ENCODE measurements at regions not wholly inside any gene's neighbourhood (a gene's known extent, or its start where the extent isn't known, plus 50 kb on each side); places are given as distances from the start of the nearest gene placed in this dataset.
A peak's percentile ranks its signal among the peaks of the same experiment; 100 is the strongest.

GRCh38 chr15:87781959-87782625, 474.4 kb downstream of the NTRK3 start:
- no peak overlapping the region for H3K27ac ChIP-seq
- CTCF ChIA-PET, result no interaction called here
- H3K4me3 ChIP-seq, result no peak overlapping the region
- TF ChIP-seq BHLHE40 (IDR thresholded peaks at IDR 0.05; ENCODE audit: low read depth, low read length), result no peak
- no peak for TF ChIP-seq RFX5 (IDR thresholded peaks at IDR 0.05)
- no peak for TF ChIP-seq ZSCAN20 (CRISPR knock-in tag; IDR thresholded peaks at IDR 0.05)
- peak; percentile 95 for TF ChIP-seq MAFK (IDR thresholded peaks at IDR 0.05; ENCODE audit: partially characterized antibody)
- no peak for TF ChIP-seq CTCF (IDR thresholded peaks at IDR 0.05)
- TF ChIP-seq REST (IDR thresholded peaks at IDR 0.05), result no peak
- DNase-seq (ENCODE audit: low read depth in 1 of 2, low spot score in 1 of 2) (no peak), FAIRE-seq (no peak), ATAC-seq (no peak)
- WGBS (ENCODE audit: missing lambda C conversion rate), result 30% methylated on average over 5 of the region's 5 CpGs
- H3K4me1 ChIP-seq, result no peaks in the 10 kb centered on the region
- no peaks in the 10 kb centered on the region for H3K9me3 ChIP-seq
- POLR2A ChIA-PET, result no interaction called here
- H3K4me2 ChIP-seq, result no peak overlapping the region

GRCh38 chr15:87779746-87780145, 476.8 kb downstream of the NTRK3 start:
- FAIRE-seq (no peak), DNase-seq (ENCODE audit: low read depth in 1 of 2, low spot score in 1 of 2) (no peak), ATAC-seq (no peak)
- Histone ChIP-seq H3K9me3 (no peaks in the 10 kb centered on the region), H3K27ac (no peak overlapping the region), H3K4me3 (no peak overlapping the region), H3K4me2 (no peak overlapping the region), H3K4me1 (no peaks in the 10 kb centered on the region)
- ChIA-PET POLR2A (no interaction called here), CTCF (no interaction called here)
- no peak for TF ChIP-seq PHF8 (IDR thresholded peaks at IDR 0.05; ENCODE audit: borderline replicate concordance, low read depth)
- no peak for TF ChIP-seq EP300 (IDR thresholded peaks at IDR 0.05)
- TF ChIP-seq HOXB5 (CRISPR knock-in tag; IDR thresholded peaks at IDR 0.05), result no peak
- no peak for TF ChIP-seq HOXA7 (CRISPR knock-in tag; IDR thresholded peaks at IDR 0.05)
- no peak for TF ChIP-seq JUN (IDR thresholded peaks at IDR 0.05)
- TF ChIP-seq SREBF2 (IDR thresholded peaks at IDR 0.05), result no peak
- no peak for TF ChIP-seq RNF2 (IDR thresholded peaks at IDR 0.05; ENCODE audit: borderline replicate concordance, low read depth)
- TF ChIP-seq RCOR1 (IDR thresholded peaks at IDR 0.05; ENCODE audit: low read depth, low read length), result no peak
- no peak for TF ChIP-seq ZFP36 (IDR thresholded peaks at IDR 0.05; ENCODE audit: borderline replicate concordance, partially characterized antibody)
- no peak for TF ChIP-seq TP53 (CRISPR knock-in tag; IDR thresholded peaks at IDR 0.05)
- 45% methylated on average over 5 of the region's 5 CpGs for WGBS (ENCODE audit: missing lambda C conversion rate)

- ATAC-seq (no peak), DNase-seq (ENCODE audit: low read depth in 1 of 2, low spot score in 1 of 2) (no peak), FAIRE-seq (no peak)
- POLR2A ChIA-PET, result no interaction called here
- Histone ChIP-seq H3K4me3 (no peak overlapping the region), H3K4me2 (no peak overlapping the region), H3K27ac (no peak overlapping the region), H3K9me3 (no peaks in the 10 kb centered on the region), H3K4me1 (no peaks in the 10 kb centered on the region)
- whole genome bisulfite sequencing (ENCODE audit: missing lambda C conversion rate), result 77% methylated on average over 11 of the region's 11 CpGs
- CTCF ChIA-PET, result no interaction called here
- TF ChIP-seq ZNF302 (CRISPR knock-in tag; IDR thresholded peaks at IDR 0.05) (no peak), MAX (IDR thresholded peaks at IDR 0.05) (no peak), RNF2 (IDR thresholded peaks at IDR 0.05; ENCODE audit: borderline replicate concordance, low read depth) (no peak), FOSB (CRISPR knock-in tag; IDR thresholded peaks at IDR 0.05) (no peak), USF2 (IDR thresholded peaks at IDR 0.05) (no peak), RCOR1 (IDR thresholded peaks at IDR 0.05; ENCODE audit: low read depth, low read length) (no peak), PBX3 (IDR thresholded peaks at IDR 0.05) (no peak), PHF8 (IDR thresholded peaks at IDR 0.05; ENCODE audit: borderline replicate concordance, low read depth) (no peak), MAZ (IDR thresholded peaks at IDR 0.05; ENCODE audit: borderline replicate concordance, low read depth, low read length) (no peak), POLR2A (IDR thresholded peaks at IDR 0.05; ENCODE audit: low read length) (no peak), KDM5A (IDR thresholded peaks at IDR 0.05) (no peak), HES2 (IDR thresholded peaks at IDR 0.05) (no peak), E2F6 (IDR thresholded peaks at IDR 0.05; ENCODE audit: borderline replicate concordance, low read depth) (no peak), HOXB5 (CRISPR knock-in tag; IDR thresholded peaks at IDR 0.05) (no peak)
Measured at GRCh38 chr15:87778358-87778757, 478.2 kb downstream of the NTRK3 start.
